Panc1 (cell line): ENCODE measurements at regions not wholly inside any gene's neighbourhood (a gene's known extent, or its start where the extent isn't known, plus 50 kb on each side); places are given as distances from the start of the nearest gene placed in this dataset.

Experiments used
- POLR2AphosphoS5 ChIP-seq: IDR thresholded peaks from 2 replicates; pipeline ENCODE4 v1.6.1; 2012; ENCODE audit warnings: mild to moderate bottlenecking, low read depth, low read length, moderate library complexity
- TF ChIP-seq, protein P1 (sequence below): fragments of 450-650 bp; IDR thresholded peaks from 2 replicates; pipeline ENCODE4 v1.5.1; 2017; ENCODE audit warnings: mild to moderate bottlenecking

DNA sequence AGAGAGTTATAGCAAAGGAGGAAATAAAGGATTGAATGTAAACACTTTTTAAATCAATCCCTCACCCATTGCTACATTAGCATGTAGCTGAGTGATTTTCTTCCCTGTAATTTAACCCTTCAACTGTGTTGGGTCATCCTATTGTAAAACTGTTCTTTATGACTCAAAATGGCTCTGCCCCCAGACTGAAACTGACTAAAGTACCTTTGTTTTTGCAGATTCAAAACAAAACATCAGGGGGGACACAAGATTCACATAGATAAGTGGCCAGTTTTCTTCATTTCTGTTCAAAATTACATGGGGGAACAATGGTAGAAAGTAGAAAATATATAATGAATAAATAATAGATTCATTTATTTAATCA is 268.4 kb downstream of the IGSF11 start:
- TF ChIP-seq, protein P1, sequence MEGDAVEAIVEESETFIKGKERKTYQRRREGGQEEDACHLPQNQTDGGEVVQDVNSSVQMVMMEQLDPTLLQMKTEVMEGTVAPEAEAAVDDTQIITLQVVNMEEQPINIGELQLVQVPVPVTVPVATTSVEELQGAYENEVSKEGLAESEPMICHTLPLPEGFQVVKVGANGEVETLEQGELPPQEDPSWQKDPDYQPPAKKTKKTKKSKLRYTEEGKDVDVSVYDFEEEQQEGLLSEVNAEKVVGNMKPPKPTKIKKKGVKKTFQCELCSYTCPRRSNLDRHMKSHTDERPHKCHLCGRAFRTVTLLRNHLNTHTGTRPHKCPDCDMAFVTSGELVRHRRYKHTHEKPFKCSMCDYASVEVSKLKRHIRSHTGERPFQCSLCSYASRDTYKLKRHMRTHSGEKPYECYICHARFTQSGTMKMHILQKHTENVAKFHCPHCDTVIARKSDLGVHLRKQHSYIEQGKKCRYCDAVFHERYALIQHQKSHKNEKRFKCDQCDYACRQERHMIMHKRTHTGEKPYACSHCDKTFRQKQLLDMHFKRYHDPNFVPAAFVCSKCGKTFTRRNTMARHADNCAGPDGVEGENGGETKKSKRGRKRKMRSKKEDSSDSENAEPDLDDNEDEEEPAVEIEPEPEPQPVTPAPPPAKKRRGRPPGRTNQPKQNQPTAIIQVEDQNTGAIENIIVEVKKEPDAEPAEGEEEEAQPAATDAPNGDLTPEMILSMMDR: no peak
- TF ChIP-seq POLR2AphosphoS5: no peak
